ENCODE measurements at regions not wholly inside any gene's neighbourhood (a gene's known extent, or its start where the extent isn't known, plus 50 kb on each side); places are given as distances from the start of the nearest gene placed in this dataset.

DNA sequence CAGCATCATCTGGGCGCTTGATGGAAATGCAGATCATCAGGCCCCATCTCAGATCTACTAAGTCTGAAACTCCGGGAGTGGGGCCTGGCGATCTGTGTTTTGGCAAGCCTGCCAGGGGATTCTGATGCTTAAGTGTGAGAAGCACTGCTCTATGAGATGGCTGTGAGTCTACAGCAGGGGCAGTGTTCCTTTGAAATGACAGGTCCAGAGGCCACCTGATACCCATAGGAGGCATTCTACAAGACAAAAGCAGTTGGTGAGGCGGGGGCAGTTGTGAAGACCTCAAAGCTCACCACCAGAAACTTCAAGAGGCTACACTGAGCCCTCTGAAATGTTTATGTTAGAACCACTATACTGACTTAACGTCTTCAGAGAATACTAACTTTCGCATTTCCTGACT is 86.9 kb upstream of the SPATA31D4 start:
- no peak for TF ChIP-seq EZH2 (IDR thresholded peaks at IDR 0.05; ENCODE audit: insufficient read depth, poor library complexity, severe bottlenecking)
- TF ChIP-seq EZH2phosphoT487 (IDR thresholded peaks at IDR 0.05; ENCODE audit: insufficient read depth, low read depth) = no peak

All from GM23248 (cell line).